NB4 (cell line): ENCODE measurements at regions not wholly inside any gene's neighbourhood (a gene's known extent, or its start where the extent isn't known, plus 50 kb on each side); places are given as distances from the start of the nearest gene placed in this dataset.

Source experiments
- MAX ChIP-seq: IDR thresholded peaks from 2 replicates; pipeline ENCODE4 v1.6.1; 2011; ENCODE audit warnings: low read depth, low read length
- TF ChIP-seq, protein P1 (sequence below): IDR thresholded peaks from one replicate; pipeline ENCODE4 v1.5.1; 2012; ENCODE audit warnings: low read depth, low read length

- TF ChIP-seq, protein P1, sequence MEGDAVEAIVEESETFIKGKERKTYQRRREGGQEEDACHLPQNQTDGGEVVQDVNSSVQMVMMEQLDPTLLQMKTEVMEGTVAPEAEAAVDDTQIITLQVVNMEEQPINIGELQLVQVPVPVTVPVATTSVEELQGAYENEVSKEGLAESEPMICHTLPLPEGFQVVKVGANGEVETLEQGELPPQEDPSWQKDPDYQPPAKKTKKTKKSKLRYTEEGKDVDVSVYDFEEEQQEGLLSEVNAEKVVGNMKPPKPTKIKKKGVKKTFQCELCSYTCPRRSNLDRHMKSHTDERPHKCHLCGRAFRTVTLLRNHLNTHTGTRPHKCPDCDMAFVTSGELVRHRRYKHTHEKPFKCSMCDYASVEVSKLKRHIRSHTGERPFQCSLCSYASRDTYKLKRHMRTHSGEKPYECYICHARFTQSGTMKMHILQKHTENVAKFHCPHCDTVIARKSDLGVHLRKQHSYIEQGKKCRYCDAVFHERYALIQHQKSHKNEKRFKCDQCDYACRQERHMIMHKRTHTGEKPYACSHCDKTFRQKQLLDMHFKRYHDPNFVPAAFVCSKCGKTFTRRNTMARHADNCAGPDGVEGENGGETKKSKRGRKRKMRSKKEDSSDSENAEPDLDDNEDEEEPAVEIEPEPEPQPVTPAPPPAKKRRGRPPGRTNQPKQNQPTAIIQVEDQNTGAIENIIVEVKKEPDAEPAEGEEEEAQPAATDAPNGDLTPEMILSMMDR, result no peak
- TF ChIP-seq MAX, result no peak
These were observed 123.0 kb upstream of the GRIN3A start for GRCh38 chr9:101861472-101861871.
